Brain microvascular endothelial cell (primary cell): ENCODE measurements at regions not wholly inside any gene's neighbourhood (a gene's known extent, or its start where the extent isn't known, plus 50 kb on each side); places are given as distances from the start of the nearest gene placed in this dataset.

Source experiments
- DNase-seq: peaks from one replicate; pipeline ENCODE4 v3.0.0-alpha.2; 2020
- H3K27ac ChIP-seq: fragments of 250-450 bp; sonication (Bioruptor Pico); 2 replicates; pipeline ENCODE4 v1.5.1; 2020; ENCODE audit warnings: mild to moderate bottlenecking, moderate library complexity
- H3K27me3 ChIP-seq: fragments of 250-450 bp; sonication (Bioruptor Pico); replicated peaks from 2 replicates; pipeline ENCODE4 v1.5.1; 2020; ENCODE audit warnings: mild to moderate bottlenecking
- H3K36me3 ChIP-seq: fragments of 250-450 bp; sonication (Bioruptor Pico); replicated peaks from 2 replicates; pipeline ENCODE4 v1.5.1; 2020; ENCODE audit warnings: mild to moderate bottlenecking
- H3K4me3 ChIP-seq: 2 replicates; pipeline ENCODE4 v1.5.1; 2011; ENCODE audit warnings: low read depth, mild to moderate bottlenecking, control low read depth, low read length, moderate library complexity
- CTCF ChIP-seq: IDR thresholded peaks from 2 replicates; pipeline ENCODE4 v1.5.1; 2011; ENCODE audit warnings: low read depth, mild to moderate bottlenecking, moderate library complexity, low read length, control low read depth, inconsistent platforms; ENCODE audit errors: missing control alignments
- in situ Hi-C: cut with HindIII; loops from 2 replicates; pipeline ENCODE4 v1.10.0; 2017; ENCODE audit warnings: low sequenced_read_pairs, low pct_ligation_motif_present

DNA sequence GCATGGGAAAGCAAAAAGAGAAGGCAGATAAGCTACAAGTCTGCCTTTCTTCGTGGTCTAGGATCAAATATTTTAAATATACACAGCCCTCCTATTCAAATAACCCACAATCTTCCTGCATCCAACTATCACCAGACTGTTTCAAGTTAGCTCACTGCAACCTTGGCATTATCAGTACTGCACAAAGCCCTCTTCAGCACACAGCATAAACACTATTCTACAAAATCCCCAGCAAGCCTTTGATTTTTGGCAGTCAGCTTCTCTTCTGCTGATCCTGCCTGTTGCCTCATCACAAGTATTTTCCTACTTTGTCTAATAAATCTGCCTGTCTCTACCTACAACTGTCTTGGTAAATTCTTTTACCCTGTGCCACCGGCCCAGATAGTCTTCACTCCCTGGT, 142.9 kb downstream of the COX7C start:
- no peak for DNase-seq
- in situ Hi-C loops: no loop called here
- no peaks in the 10 kb centered on the region for H3K36me3 ChIP-seq
- no peaks in the 10 kb centered on the region for H3K27me3 ChIP-seq
- no peak overlapping the region for H3K27ac ChIP-seq
- no peak overlapping the region for H3K4me3 ChIP-seq
- TF ChIP-seq CTCF: no peak

DNA sequence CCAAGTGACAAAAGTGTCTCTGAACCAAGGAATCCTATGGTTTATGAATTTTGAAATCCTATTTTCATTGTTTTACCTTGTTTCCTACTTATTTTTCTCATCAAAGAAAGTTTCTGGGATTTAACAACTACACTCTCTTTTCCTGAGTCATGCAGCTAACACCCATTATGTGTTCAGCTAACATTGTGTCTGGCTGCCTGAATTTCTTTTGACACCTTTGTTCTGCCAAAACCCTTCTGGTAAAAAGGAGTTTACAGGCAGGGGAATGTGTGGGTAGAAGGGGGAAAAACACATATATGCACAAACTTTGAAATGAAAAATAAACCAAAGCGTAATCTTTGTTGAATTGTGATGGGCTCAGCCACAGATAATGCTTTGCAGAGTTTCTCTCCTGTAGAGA, 146.2 kb downstream of the COX7C start:
- H3K36me3 ChIP-seq: no peaks in the 10 kb centered on the region
- no peak overlapping the region for H3K4me3 ChIP-seq
- no peaks in the 10 kb centered on the region for H3K27me3 ChIP-seq
- no peak for TF ChIP-seq CTCF
- H3K27ac ChIP-seq: no peak overlapping the region
- DNase-seq: no peak
- in situ Hi-C loops: no loop called here

GRCh38 chr5:86765778-86766502, 148.2 kb downstream of the COX7C start:
- no peak for TF ChIP-seq CTCF
- Histone ChIP-seq H3K27ac (no peak overlapping the region), H3K27me3 (no peaks in the 10 kb centered on the region), H3K36me3 (no peaks in the 10 kb centered on the region), H3K4me3 (no peak overlapping the region)
- in situ Hi-C loops: no loop called here
- DNase-seq: no peak

DNA sequence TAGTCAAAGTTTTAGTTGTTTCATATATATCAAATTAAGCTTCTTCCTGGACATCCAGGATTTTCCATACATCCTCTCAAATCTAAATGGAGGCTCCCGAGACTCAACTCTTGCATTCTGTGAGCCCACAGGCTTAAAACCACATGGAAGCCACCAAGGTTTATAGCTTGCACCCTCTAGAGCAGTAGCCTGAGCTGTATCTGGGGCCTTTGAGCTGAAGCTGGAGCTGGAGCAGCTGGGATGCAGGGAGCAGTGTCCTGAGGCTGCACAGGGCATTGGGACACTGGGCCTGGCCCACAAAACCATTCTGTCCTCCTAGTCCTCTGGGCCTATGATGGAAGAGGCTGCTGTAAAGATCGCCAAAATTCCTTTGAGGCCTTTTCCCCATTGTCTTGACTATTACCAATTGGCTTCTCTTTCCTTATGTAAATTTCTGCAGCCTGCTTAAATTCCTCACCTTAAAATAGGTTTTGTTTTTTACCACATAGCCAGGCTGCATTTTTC, 151.0 kb downstream of the COX7C start:
- H3K27me3 ChIP-seq: no peaks in the 10 kb centered on the region
- in situ Hi-C loops: no loop called here
- H3K27ac ChIP-seq: no peak overlapping the region
- DNase-seq: no peak
- no peak for TF ChIP-seq CTCF
- H3K4me3 ChIP-seq: no peak overlapping the region
- H3K36me3 ChIP-seq: no peaks in the 10 kb centered on the region

- no peak for DNase-seq
- Histone ChIP-seq H3K27me3 (no peaks in the 10 kb centered on the region), H3K4me3 (no peak overlapping the region), H3K36me3 (no peaks in the 10 kb centered on the region), H3K27ac (no peak overlapping the region)
- TF ChIP-seq CTCF: no peak
- in situ Hi-C loops: no loop called here
Measured at GRCh38 chr5:86780018-86780417, 162.3 kb downstream of the COX7C start.

DNA sequence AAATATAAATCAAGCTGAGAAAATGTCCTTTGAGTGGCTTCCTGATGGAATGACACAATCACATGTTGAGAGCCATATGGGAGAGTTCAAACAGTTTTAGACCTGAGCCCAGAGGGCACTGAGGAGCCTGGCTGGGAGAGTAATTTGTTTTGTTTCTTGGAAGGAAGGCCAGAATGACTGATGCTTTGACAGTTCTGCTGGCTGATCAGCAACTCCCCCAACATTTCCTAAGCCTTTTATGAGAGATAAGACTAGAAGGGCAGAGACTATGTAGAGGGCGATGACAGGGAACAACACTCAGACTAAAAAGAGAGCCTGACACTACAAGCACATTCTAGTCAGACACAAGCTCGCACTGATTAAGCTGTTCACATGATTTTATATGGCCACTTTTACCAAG, 169.2 kb downstream of the COX7C start:
- no peak for DNase-seq
- no peaks in the 10 kb centered on the region for H3K36me3 ChIP-seq
- H3K4me3 ChIP-seq: no peak overlapping the region
- no peak for TF ChIP-seq CTCF
- no peak overlapping the region for H3K27ac ChIP-seq
- in situ Hi-C loops: no loop called here
- no peaks in the 10 kb centered on the region for H3K27me3 ChIP-seq
